Keratinocyte (primary cell): ENCODE measurements at regions not wholly inside any gene's neighbourhood (a gene's known extent, or its start where the extent isn't known, plus 50 kb on each side); places are given as distances from the start of the nearest gene placed in this dataset.

Experiments used
- DNase-seq: peaks from one replicate; pipeline ENCODE4 v3.0.0-alpha.2; 2011; ENCODE audit warnings: low read depth, missing footprints, low spot score
- FAIRE-seq: peaks from 2 replicates; lab custom pipeline; 2011; peaks lifted over from hg19 to GRCh38; lab: Jason Lieb, UNC
- H2AFZ ChIP-seq: 2 replicates; pipeline ENCODE4 v1.6.0; 2012; ENCODE audit warnings: low read length, control low read depth, inconsistent platforms; ENCODE audit not compliant: control insufficient read depth
- H3K27ac ChIP-seq: 2 replicates; pipeline ENCODE4 v1.5.1; 2011; ENCODE audit warnings: low read length; ENCODE audit not compliant: control insufficient read depth, insufficient read depth
- H3K27me3 ChIP-seq: 3 replicates; pipeline ENCODE4 v1.6.0; 2011; ENCODE audit warnings: low read length; ENCODE audit not compliant: control insufficient read depth, insufficient read depth; ENCODE audit errors: extremely low read depth
- H3K36me3 ChIP-seq, 2 experiments: 2 replicates in 1 of 2; 3 replicates in 1 of 2; pipeline ENCODE4 v1.5.1; 2011; ENCODE audit warnings: low read length in 2 of 2, mild to moderate bottlenecking in 1 of 2; ENCODE audit not compliant: control insufficient read depth in 2 of 2, insufficient read depth in 2 of 2; ENCODE audit errors: extremely low read depth in 1 of 2
- H3K4me1 ChIP-seq: 3 replicates; pipeline ENCODE4 v1.5.1; 2011; ENCODE audit warnings: low read length; ENCODE audit not compliant: control insufficient read depth, insufficient read depth; ENCODE audit errors: extremely low read depth
- H3K4me2 ChIP-seq: 3 replicates; pipeline ENCODE4 v1.6.0; 2011; ENCODE audit warnings: low read depth, low read length; ENCODE audit not compliant: control insufficient read depth, insufficient read depth; ENCODE audit errors: extremely low read depth
- H3K4me3 ChIP-seq, 3 experiments: fragments of 200-600 bp in 1 of 3; sonication (generic) in 1 of 3; 2 replicates in 2 of 3; 3 replicates in 1 of 3; pipeline ENCODE4 v1.5.1; 2011 to 2016; ENCODE audit warnings: low read length in 3 of 3, mild to moderate bottlenecking in 3 of 3, control low read depth in 2 of 3, inconsistent platforms in 1 of 3, low read depth in 1 of 3, mixed read lengths in 1 of 3, mixed run types in 1 of 3, moderate library complexity in 1 of 3; ENCODE audit not compliant: control insufficient read depth in 2 of 3, insufficient read depth in 2 of 3; ENCODE audit errors: extremely low read depth in 1 of 3
- H3K79me2 ChIP-seq: 2 replicates; pipeline ENCODE4 v1.6.0; 2012; ENCODE audit warnings: low read length; ENCODE audit not compliant: control insufficient read depth, insufficient read depth
- H3K9ac ChIP-seq: 3 replicates; pipeline ENCODE4 v1.6.0; 2011; ENCODE audit warnings: low read length; ENCODE audit not compliant: control insufficient read depth, insufficient read depth; ENCODE audit errors: extremely low read depth
- H3K9me1 ChIP-seq: 3 replicates; pipeline ENCODE4 v1.6.0; 2011; ENCODE audit warnings: low read length; ENCODE audit not compliant: control insufficient read depth, insufficient read depth; ENCODE audit errors: extremely low read depth
- H3K9me3 ChIP-seq: 2 replicates; pipeline ENCODE4 v1.5.1; 2012; ENCODE audit warnings: low read depth, low read length; ENCODE audit not compliant: control insufficient read depth
- H4K20me1 ChIP-seq: 3 replicates; pipeline ENCODE4 v1.6.0; 2011; ENCODE audit warnings: low read length; ENCODE audit not compliant: control insufficient read depth, insufficient read depth; ENCODE audit errors: extremely low read depth
- EZH2 ChIP-seq: IDR thresholded peaks from one replicate; pipeline ENCODE4 v1.6.1; 2012; ENCODE audit warnings: inconsistent platforms, mild to moderate bottlenecking, low read length, moderate library complexity
- dilution Hi-C: fragments of 300-500 bp; cut with MboI; formaldehyde crosslinking; loops from one replicate; pipeline ENCODE4 v1.7.0; 2020; ENCODE audit warnings: low sequenced_read_pairs; ENCODE audit not compliant: extremely low pct_ligation_motif_present
- TF ChIP-seq, protein P1 (sequence below), 3 experiments: IDR thresholded peaks in 1 of 3; conservative IDR thresholded peaks in 1 of 3; optimal IDR thresholded peaks in 1 of 3; 2 replicates in 2 of 3; 3 replicates in 1 of 3; pipeline versions ENCODE3 to v1.5.1; 2011; ENCODE audit warnings: low read length in 3 of 3, mild to moderate bottlenecking in 3 of 3, moderate library complexity in 2 of 3, control low read depth in 1 of 3, inconsistent platforms in 1 of 3; ENCODE audit not compliant: insufficient read depth in 2 of 3; ENCODE audit errors: extremely low read depth in 1 of 3

GRCh38 chr5:2857837-2858236 is 106.4 kb upstream of the IRX2 start:
- no peak for FAIRE-seq

DNA sequence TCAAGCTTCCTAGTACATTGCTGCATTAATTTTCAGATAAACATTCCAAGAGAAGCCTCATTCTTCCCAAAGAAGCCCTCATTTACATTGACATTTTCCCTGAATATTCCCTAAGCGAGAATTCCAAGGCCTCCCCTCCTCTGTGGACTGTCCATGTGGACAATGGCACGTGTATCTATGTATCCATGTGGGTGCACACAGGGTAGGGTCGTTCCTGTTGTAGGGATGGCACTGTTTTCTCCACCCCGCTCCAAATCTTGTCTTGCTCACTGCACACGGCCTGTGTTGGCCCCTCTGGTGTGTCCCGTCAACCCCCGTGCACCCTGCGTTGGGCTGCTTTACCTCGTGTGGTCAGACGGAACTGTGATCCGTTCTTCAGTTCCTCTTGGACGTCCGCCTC is 104.7 kb upstream of the IRX2 start:
- H3K9me3 ChIP-seq, result peaks cover 2% of the 10 kb centered on the region
- no peaks in the 10 kb centered on the region for H4K20me1 ChIP-seq
- TF ChIP-seq, protein P1, sequence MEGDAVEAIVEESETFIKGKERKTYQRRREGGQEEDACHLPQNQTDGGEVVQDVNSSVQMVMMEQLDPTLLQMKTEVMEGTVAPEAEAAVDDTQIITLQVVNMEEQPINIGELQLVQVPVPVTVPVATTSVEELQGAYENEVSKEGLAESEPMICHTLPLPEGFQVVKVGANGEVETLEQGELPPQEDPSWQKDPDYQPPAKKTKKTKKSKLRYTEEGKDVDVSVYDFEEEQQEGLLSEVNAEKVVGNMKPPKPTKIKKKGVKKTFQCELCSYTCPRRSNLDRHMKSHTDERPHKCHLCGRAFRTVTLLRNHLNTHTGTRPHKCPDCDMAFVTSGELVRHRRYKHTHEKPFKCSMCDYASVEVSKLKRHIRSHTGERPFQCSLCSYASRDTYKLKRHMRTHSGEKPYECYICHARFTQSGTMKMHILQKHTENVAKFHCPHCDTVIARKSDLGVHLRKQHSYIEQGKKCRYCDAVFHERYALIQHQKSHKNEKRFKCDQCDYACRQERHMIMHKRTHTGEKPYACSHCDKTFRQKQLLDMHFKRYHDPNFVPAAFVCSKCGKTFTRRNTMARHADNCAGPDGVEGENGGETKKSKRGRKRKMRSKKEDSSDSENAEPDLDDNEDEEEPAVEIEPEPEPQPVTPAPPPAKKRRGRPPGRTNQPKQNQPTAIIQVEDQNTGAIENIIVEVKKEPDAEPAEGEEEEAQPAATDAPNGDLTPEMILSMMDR (optimal IDR thresholded peaks at IDR 0.05 in 1 of 3, IDR thresholded peaks at IDR 0.05 in 1 of 3, conservative IDR thresholded peaks at IDR 0.05 in 1 of 3; ENCODE audit: extremely low read depth in 1 of 3, insufficient read depth in 2 of 3, low read length in 3 of 3), result no peak
- TF ChIP-seq EZH2, result no peak
- no peaks in the 10 kb centered on the region for H3K27me3 ChIP-seq
- H3K4me1 ChIP-seq, result no peaks in the 10 kb centered on the region
- dilution Hi-C loops, result no loop called here
- H3K79me2 ChIP-seq, result no peaks in the 10 kb centered on the region
- H3K4me3 ChIP-seq, result no peak overlapping the region
- no peak overlapping the region for H3K4me2 ChIP-seq
- FAIRE-seq, result no peak
- no peaks in the 10 kb centered on the region for H3K36me3 ChIP-seq
- no peak overlapping the region for H3K27ac ChIP-seq
- DNase-seq, result no peak
- H2AFZ ChIP-seq, result no peak overlapping the region
- no peak overlapping the region for H3K9ac ChIP-seq
- H3K9me1 ChIP-seq, result no peaks in the 10 kb centered on the region

More at GRCh38 chr5:2857837-2858236, 106.4 kb upstream of the IRX2 start:
- no peaks in the 10 kb centered on the region for H3K79me2 ChIP-seq
- no peaks in the 10 kb centered on the region for H3K9me1 ChIP-seq
- dilution Hi-C loops, result no loop called here
- no peaks in the 10 kb centered on the region for H3K4me1 ChIP-seq
- no peaks in the 10 kb centered on the region for H4K20me1 ChIP-seq
- peaks cover 2% of the 10 kb centered on the region for H3K9me3 ChIP-seq
- no peak overlapping the region for H3K9ac ChIP-seq
- DNase-seq, result no peak
- TF ChIP-seq, protein P1 (optimal IDR thresholded peaks at IDR 0.05 in 1 of 3, IDR thresholded peaks at IDR 0.05 in 1 of 3, conservative IDR thresholded peaks at IDR 0.05 in 1 of 3; ENCODE audit: extremely low read depth in 1 of 3, insufficient read depth in 2 of 3, low read length in 3 of 3), result no peak
- no peak for TF ChIP-seq EZH2
- no peak overlapping the region for H3K27ac ChIP-seq
- H3K4me3 ChIP-seq, result no peak overlapping the region
- H3K4me2 ChIP-seq, result no peak overlapping the region
- no peak overlapping the region for H2AFZ ChIP-seq
- no peaks in the 10 kb centered on the region for H3K27me3 ChIP-seq
- H3K36me3 ChIP-seq, result no peaks in the 10 kb centered on the region
